Calu3 (cell line): ENCODE measurements at regions not wholly inside any gene's neighbourhood (a gene's known extent, or its start where the extent isn't known, plus 50 kb on each side); places are given as distances from the start of the nearest gene placed in this dataset.
A peak's percentile ranks its signal among the peaks of the same experiment; 100 is the strongest.
"Not testable (repeated sequence)": the region's sequence is repeated elsewhere in the genome, so short reads cannot be mapped to it uniquely, and the experiment has no call there.

ENCODE experiments used
- BruUV-seq: library from RNA; stranded (reverse); fragments of 400-500 nt; replicated peaks from 2 replicates; lab custom pipeline; 2021; lab: Mats Ljungman, UMichigan
- CTCF ChIA-PET: fragments of 300-600 bp; sonication (Branson Sonifier 250); formaldehyde crosslinking; loops from one replicate; lab custom pipeline; 2022; ENCODE audit warnings: antibody characterized with exemption; lab: Charles Lee
- DNase-seq: peaks from one replicate; pipeline ENCODE4 v3.0.0; 2022
- H3K27ac Mint-ChIP-seq: one replicate; pipeline ENCODE4 v1.8.0; 2022; ENCODE audit warnings: mixed read lengths; ENCODE audit not compliant: unreplicated experiment
- H3K27me3 Mint-ChIP-seq: one replicate; pipeline ENCODE4 v1.8.0; 2022; ENCODE audit warnings: mixed read lengths; ENCODE audit not compliant: unreplicated experiment
- H3K36me3 Mint-ChIP-seq: one replicate; pipeline ENCODE4 v1.8.0; 2022; ENCODE audit warnings: mild to moderate bottlenecking, moderate library complexity, mixed read lengths; ENCODE audit not compliant: insufficient read depth, unreplicated experiment
- H3K4me1 Mint-ChIP-seq: one replicate; pipeline ENCODE4 v1.8.0; 2022; ENCODE audit warnings: mild to moderate bottlenecking, low read depth, mixed read lengths; ENCODE audit not compliant: unreplicated experiment
- H3K4me3 Mint-ChIP-seq: one replicate; pipeline ENCODE4 v1.8.0; 2022; ENCODE audit warnings: mild to moderate bottlenecking, low read depth, moderate library complexity, mixed read lengths; ENCODE audit not compliant: unreplicated experiment
- H3K9me3 Mint-ChIP-seq: one replicate; pipeline ENCODE4 v1.8.0; 2022; ENCODE audit warnings: low read depth, mixed read lengths; ENCODE audit not compliant: unreplicated experiment
- CTCF ChIP-seq: fragments of 200-600 bp; IDR thresholded peaks from one replicate; pipeline ENCODE4 v1.8.0; 2022; ENCODE audit warnings: antibody characterized with exemption; ENCODE audit not compliant: unreplicated experiment
- intact Hi-C: fragments of 100-400 bp; cut with micrococcal nuclease; formaldehyde crosslinking; loops from one replicate; pipeline ENCODE4 v1.10.0; 2022; ENCODE audit not compliant: unreplicated experiment

- no TSS peak for BruUV-seq
- Mint-ChIP-seq H3K4me1 (peaks cover 16% of the 10 kb centered on the region), H3K4me3 (no peak overlapping the region), H3K36me3 (no peaks in the 10 kb centered on the region), H3K27me3 (no peaks in the 10 kb centered on the region), H3K27ac (no peak overlapping the region), H3K9me3 (peaks cover 4% of the 10 kb centered on the region)
- intact Hi-C loops = no loop called here
- no peak for TF ChIP-seq CTCF
- DNase-seq = no peak
- CTCF ChIA-PET = no interaction called here
Measured at GRCh38 chr2:234898534-234899053, 53.2 kb upstream of the SH3BP4 start.

- H3K4me1 Mint-ChIP-seq, H3K9me3 Mint-ChIP-seq, CTCF ChIA-PET, H3K27me3 Mint-ChIP-seq, H3K36me3 Mint-ChIP-seq, BruUV-seq: not testable (repeated sequence)
- H3K4me3 Mint-ChIP-seq = peak overlapping the region; percentile 80
- intact Hi-C loops = loop anchor here (10.0 kb wide), 1 partner anchor 64 kb away; no protein-coding TSS in a partner anchor
- peak overlapping the region; percentile 80 for H3K27ac Mint-ChIP-seq
- DNase-seq = peak; percentile 53
Measured at GRCh38 chr2:234888442-234888841, 63.4 kb upstream of the SH3BP4 start.

DNA sequence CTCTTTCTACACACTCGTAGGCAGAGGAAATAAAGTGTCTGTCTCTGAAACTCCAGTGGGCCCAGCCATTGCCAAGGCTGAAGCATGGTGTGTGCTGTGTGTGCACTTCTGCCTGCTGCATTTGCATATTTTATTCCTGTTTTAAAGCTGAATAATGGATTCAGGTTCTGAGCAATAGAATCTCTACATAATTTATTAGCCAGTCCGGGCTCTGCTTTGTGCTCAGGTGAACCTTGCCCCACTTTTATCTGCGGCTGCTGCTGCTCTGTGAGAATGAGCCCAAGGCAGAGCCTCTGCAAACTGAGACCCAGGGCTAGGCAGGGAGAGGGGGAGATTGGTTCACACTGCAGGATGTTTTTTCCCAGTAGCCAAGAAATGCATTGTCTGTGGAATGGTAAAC lies 64.6 kb upstream of the SH3BP4 start:
- DNase-seq = no peak
- H3K4me1 Mint-ChIP-seq = peaks cover 19% of the 10 kb centered on the region
- H3K9me3 Mint-ChIP-seq = no peaks in the 10 kb centered on the region
- TF ChIP-seq CTCF = no peak
- CTCF ChIA-PET = no interaction called here
- peak overlapping the region; percentile 80 for H3K4me3 Mint-ChIP-seq
- no peaks in the 10 kb centered on the region for H3K27me3 Mint-ChIP-seq
- BruUV-seq = no TSS peak
- intact Hi-C loops = loop anchor here (10.0 kb wide), 1 partner anchor 62 kb away; no protein-coding TSS in a partner anchor
- peaks cover 5% of the 10 kb centered on the region for H3K36me3 Mint-ChIP-seq
- H3K27ac Mint-ChIP-seq = peak overlapping the region; percentile 80

DNA sequence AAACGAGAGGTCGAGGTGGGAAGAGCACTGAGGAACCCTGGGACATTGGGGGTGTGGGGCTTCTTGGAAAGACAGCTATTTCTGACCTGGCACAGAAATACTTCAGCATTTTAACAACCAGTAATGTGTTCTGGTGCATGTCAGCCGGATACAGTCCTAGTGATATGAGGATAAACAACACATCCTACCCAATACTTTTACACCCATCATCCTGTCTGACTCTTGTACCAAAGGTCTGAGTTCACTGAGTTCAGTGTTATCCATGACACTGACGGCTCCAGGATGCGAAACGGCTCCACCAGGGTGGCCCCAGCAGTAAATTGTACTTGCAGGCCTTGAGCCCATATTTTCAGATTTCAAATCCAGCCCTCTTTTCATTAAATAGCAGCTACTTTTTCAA lies 65.9 kb upstream of the SH3BP4 start:
- H3K27me3 Mint-ChIP-seq = no peaks in the 10 kb centered on the region
- no peak for TF ChIP-seq CTCF
- no peak for DNase-seq
- H3K9me3 Mint-ChIP-seq = no peaks in the 10 kb centered on the region
- H3K4me3 Mint-ChIP-seq = no peak overlapping the region
- H3K27ac Mint-ChIP-seq = no peak overlapping the region
- intact Hi-C loops = loop anchor here (10.0 kb wide), 1 partner anchor 61 kb away; no protein-coding TSS in a partner anchor
- peaks cover 32% of the 10 kb centered on the region for H3K4me1 Mint-ChIP-seq
- peaks cover 13% of the 10 kb centered on the region for H3K36me3 Mint-ChIP-seq
- CTCF ChIA-PET = no interaction called here
- BruUV-seq = no TSS peak

DNA sequence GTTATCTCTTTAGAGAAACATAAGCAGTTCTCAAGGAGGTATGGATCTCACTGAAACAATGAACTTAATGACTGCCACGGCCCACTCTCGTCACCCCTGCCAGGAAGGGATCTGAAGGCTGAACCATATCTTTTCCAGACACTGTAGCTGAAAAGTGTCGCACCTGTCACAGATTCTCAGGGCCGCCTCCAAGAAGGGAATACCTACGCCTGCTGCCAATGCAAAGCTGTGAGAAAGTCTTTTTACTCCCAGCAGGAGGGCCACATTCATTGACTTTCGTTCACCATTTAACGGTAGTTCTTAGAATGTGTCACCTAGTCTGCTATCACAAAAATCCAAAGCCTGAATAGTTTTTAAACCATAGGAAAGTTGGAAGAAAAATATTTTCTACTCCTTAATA lies 66.7 kb upstream of the SH3BP4 start:
- no peak for TF ChIP-seq CTCF
- no peak overlapping the region for H3K27ac Mint-ChIP-seq
- no peak for DNase-seq
- intact Hi-C loops = loop anchor here (10.0 kb wide), 1 partner anchor 60 kb away; no protein-coding TSS in a partner anchor
- CTCF ChIA-PET = no interaction called here
- H3K4me1 Mint-ChIP-seq = peaks cover 37% of the 10 kb centered on the region
- no peak overlapping the region for H3K4me3 Mint-ChIP-seq
- no peaks in the 10 kb centered on the region for H3K27me3 Mint-ChIP-seq
- H3K9me3 Mint-ChIP-seq = no peaks in the 10 kb centered on the region
- H3K36me3 Mint-ChIP-seq = peaks cover 16% of the 10 kb centered on the region
- BruUV-seq = no TSS peak
